H9 (cell line): ENCODE measurements at regions not wholly inside any gene's neighbourhood (a gene's known extent, or its start where the extent isn't known, plus 50 kb on each side); places are given as distances from the start of the nearest gene placed in this dataset.

Experiments
- DNase-seq: peaks from one replicate; pipeline ENCODE4 v3.0.0-alpha.2; 2017
- H2AFZ ChIP-seq: one replicate; pipeline ENCODE4 v1.6.1; 2013; ENCODE audit warnings: mild to moderate bottlenecking, low read length, control low read depth, moderate library complexity
- H2AK5ac ChIP-seq: 2 replicates; pipeline ENCODE4 v1.6.1; 2013; ENCODE audit warnings: low read length, control low read depth, mixed read lengths; ENCODE audit not compliant: insufficient read length
- H2BK120ac ChIP-seq: one replicate; pipeline ENCODE4 v1.6.1; 2013; ENCODE audit warnings: low read depth, mild to moderate bottlenecking, low read length, control low read depth, inconsistent platforms; ENCODE audit not compliant: poor library complexity, severe bottlenecking
- H2BK12ac ChIP-seq: 2 replicates; pipeline ENCODE4 v1.6.1; 2013; ENCODE audit warnings: low read length, control low read depth, mixed read lengths, low read depth; ENCODE audit not compliant: insufficient read length
- H2BK15ac ChIP-seq: 2 replicates; pipeline ENCODE4 v1.6.1; 2013; ENCODE audit warnings: low read depth, low read length, control low read depth
- H2BK20ac ChIP-seq: one replicate; pipeline ENCODE4 v1.6.1; 2013; ENCODE audit warnings: low read depth, mild to moderate bottlenecking, low read length, control low read depth, inconsistent platforms; ENCODE audit not compliant: poor library complexity, severe bottlenecking
- H2BK5ac ChIP-seq: 2 replicates; pipeline ENCODE4 v1.6.1; 2013; ENCODE audit warnings: low read length, control low read depth, mixed read lengths; ENCODE audit not compliant: insufficient read length
- H3K14ac ChIP-seq: 2 replicates; pipeline ENCODE4 v1.6.1; 2013; ENCODE audit warnings: low read length, control low read depth; ENCODE audit not compliant: insufficient read depth
- H3K18ac ChIP-seq: 2 replicates; pipeline ENCODE4 v1.6.1; 2013; ENCODE audit warnings: low read depth, mild to moderate bottlenecking, mixed read lengths, low read length, control low read depth; ENCODE audit not compliant: insufficient read length
- H3K23ac ChIP-seq: 2 replicates; pipeline ENCODE4 v1.6.1; 2013; ENCODE audit warnings: low read length, control low read depth, mixed read lengths, low read depth; ENCODE audit not compliant: insufficient read length
- H3K23me2 ChIP-seq: 2 replicates; pipeline ENCODE4 v1.6.1; 2013; ENCODE audit warnings: low read depth, mild to moderate bottlenecking, mixed read lengths, low read length, control low read depth; ENCODE audit not compliant: insufficient read length, poor library complexity, severe bottlenecking
- H3K27ac ChIP-seq: 2 replicates; pipeline ENCODE4 v1.5.1; 2013; ENCODE audit warnings: low read length, control low read depth, mixed read lengths, low read depth; ENCODE audit not compliant: insufficient read length
- H3K27me3 ChIP-seq: 2 replicates; pipeline ENCODE4 v1.6.1; 2013; ENCODE audit warnings: low read length, control low read depth, inconsistent platforms; ENCODE audit not compliant: insufficient read depth
- H3K4ac ChIP-seq: 2 replicates; pipeline ENCODE4 v1.6.1; 2013; ENCODE audit warnings: low read depth, mild to moderate bottlenecking, control low read depth, inconsistent platforms, low read length, moderate library complexity
- H3K4me1 ChIP-seq: 2 replicates; pipeline ENCODE4 v1.6.1; 2013; ENCODE audit warnings: low read length, control low read depth, inconsistent platforms; ENCODE audit not compliant: insufficient read depth
- H3K4me2 ChIP-seq: 2 replicates; pipeline ENCODE4 v1.6.1; 2013; ENCODE audit warnings: low read length, control low read depth, mixed read lengths; ENCODE audit not compliant: insufficient read length, insufficient read depth
- H3K56ac ChIP-seq: 2 replicates; pipeline ENCODE4 v1.6.1; 2013; ENCODE audit warnings: low read depth, mild to moderate bottlenecking, mixed read lengths, low read length, control low read depth; ENCODE audit not compliant: insufficient read length
- H3K79me1 ChIP-seq: 2 replicates; pipeline ENCODE4 v1.6.1; 2013; ENCODE audit warnings: low read depth, mild to moderate bottlenecking, moderate library complexity, low read length, control low read depth, inconsistent platforms; ENCODE audit not compliant: insufficient read depth, poor library complexity, severe bottlenecking
- H3K79me2 ChIP-seq: 2 replicates; pipeline ENCODE4 v1.6.1; 2013; ENCODE audit warnings: low read length, control low read depth, inconsistent platforms; ENCODE audit not compliant: insufficient read depth
- H3K9ac ChIP-seq: 2 replicates; pipeline ENCODE4 v1.6.1; 2013; ENCODE audit warnings: low read length, control low read depth, mixed read lengths; ENCODE audit not compliant: insufficient read length; ENCODE audit errors: extremely low read depth
- H3K9me3 ChIP-seq: one replicate; pipeline ENCODE4 v1.6.1; 2013; ENCODE audit warnings: low read depth, low read length, inconsistent platforms; ENCODE audit not compliant: control insufficient read depth
- H3T11ph ChIP-seq: one replicate; pipeline ENCODE4 v1.6.1; 2013; ENCODE audit warnings: mild to moderate bottlenecking, low read length, control low read depth, inconsistent platforms
- H4K20me1 ChIP-seq: one replicate; pipeline ENCODE4 v1.6.1; 2013; ENCODE audit not compliant: control insufficient read depth, insufficient read length, insufficient read depth
- H4K5ac ChIP-seq: 2 replicates; pipeline ENCODE4 v1.6.1; 2013; ENCODE audit warnings: low read depth, mild to moderate bottlenecking, mixed read lengths, low read length, control low read depth; ENCODE audit not compliant: insufficient read length
- H4K8ac ChIP-seq: replicated peaks from 2 replicates; pipeline ENCODE4 v1.6.1; 2013; ENCODE audit warnings: low read length, control low read depth, mixed read lengths, low read depth; ENCODE audit not compliant: insufficient read length
- H4K91ac ChIP-seq: 2 replicates; pipeline ENCODE4 v1.6.1; 2013; ENCODE audit warnings: low read depth, mild to moderate bottlenecking, moderate library complexity, mixed read lengths, low read length, control low read depth; ENCODE audit not compliant: insufficient read length
- H3K27ac Mint-ChIP-seq, 3 experiments: 2 replicates in 2 of 3; 3 replicates in 1 of 3; pipeline ENCODE4 v1.8.0; 2020 to 2021; ENCODE audit warnings: mixed read lengths in 3 of 3, mild to moderate bottlenecking in 1 of 3, moderate library complexity in 1 of 3
- H3K27me3 Mint-ChIP-seq: 2 replicates; pipeline ENCODE4 v1.8.0; 2021; ENCODE audit warnings: low read depth, mild to moderate bottlenecking, moderate library complexity, mixed read lengths
- H3K36me3 Mint-ChIP-seq, 3 experiments: 2 replicates in 2 of 3; 3 replicates in 1 of 3; pipeline ENCODE4 v1.8.0; 2020 to 2021; ENCODE audit warnings: low read depth in 3 of 3, mixed read lengths in 3 of 3; ENCODE audit not compliant: insufficient read depth in 1 of 3
- H3K4me1 Mint-ChIP-seq, 2 experiments: 2 replicates each; pipeline ENCODE4 v1.8.0; 2020; ENCODE audit warnings: mixed read lengths in 2 of 2
- H3K4me3 Mint-ChIP-seq, 2 experiments: 2 replicates in 1 of 2; 3 replicates in 1 of 2; pipeline ENCODE4 v1.8.0; 2020 to 2021; ENCODE audit warnings: mild to moderate bottlenecking in 2 of 2, mixed read lengths in 2 of 2, moderate library complexity in 1 of 2
- H3K9me3 Mint-ChIP-seq, 2 experiments: 2 replicates in 1 of 2; 3 replicates in 1 of 2; pipeline ENCODE4 v1.8.0; 2020; ENCODE audit warnings: mild to moderate bottlenecking in 2 of 2, mixed read lengths in 2 of 2, moderate library complexity in 1 of 2
- WGBS: extraction: QIAGEN DNeasy Blood & Tissue Kit; methylation state at CpG from one replicate; pipeline ENCODE4 v1.1.7; 2013; ENCODE audit warnings: missing lambda C conversion rate, low lambda C conversion rate, mixed read lengths; ENCODE audit not compliant: insufficient read length; ENCODE audit errors: extremely low coverage; 5-methylcytosine and 5-hydroxymethylcytosine counted together
- TF ChIP-seq, protein P1 (sequence below): fragments of 200-600 bp; sonication (generic); conservative IDR thresholded peaks from 3 replicates; pipeline ENCODE4 v1.8.0; 2021; ENCODE audit warnings: antibody characterized with exemption, mild to moderate bottlenecking

DNA sequence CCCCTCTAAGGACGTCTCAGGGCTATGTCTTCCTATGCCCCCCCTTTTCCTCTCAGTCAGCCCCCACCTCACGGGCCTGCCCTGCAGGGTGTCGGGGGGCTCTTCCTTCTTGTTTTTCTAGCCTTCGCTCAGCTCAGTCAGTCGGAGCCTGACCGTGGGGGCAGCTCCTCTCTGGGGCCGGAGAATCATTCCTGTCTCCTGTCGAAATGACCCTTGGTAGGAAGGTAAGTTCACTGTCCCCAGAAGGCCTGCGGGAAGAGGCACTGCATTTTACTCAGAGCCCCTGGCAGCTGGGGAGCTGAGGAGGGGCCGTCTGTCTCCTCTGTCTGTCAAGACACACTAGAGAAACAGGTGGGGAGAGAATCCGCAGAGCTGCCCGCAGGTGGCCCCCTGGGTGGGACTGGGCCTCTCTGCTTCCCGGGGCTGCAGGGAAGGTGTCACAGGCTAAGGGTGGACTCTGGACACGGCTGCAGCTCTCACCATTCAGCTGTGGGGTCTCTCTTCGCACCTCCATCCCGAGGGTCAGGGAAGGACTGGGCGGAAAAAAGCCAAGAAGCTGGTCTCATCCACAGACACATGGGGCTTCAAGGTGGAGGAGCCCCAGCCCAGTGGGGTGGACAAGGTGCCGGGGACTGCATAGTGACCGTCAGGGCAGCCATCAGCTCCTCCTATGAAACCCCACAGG is 112.8 kb upstream of the TNRC6C start:
- Histone ChIP-seq H4K8ac (no peak overlapping the region), H2AFZ (no peak overlapping the region), H4K91ac (no peak overlapping the region), H2BK120ac (no peak overlapping the region), H3K14ac (0 out of 2 replicates have a peak overlapping the region, but pooled peaks have one; percentile 31), H3T11ph (no peak overlapping the region), H3K27ac (no peak overlapping the region), H2BK12ac (no peak overlapping the region), H2AK5ac (no peak overlapping the region), H3K4me1 (no peaks in the 10 kb centered on the region), H2BK20ac (no peak overlapping the region), H3K9me3 (no peaks in the 10 kb centered on the region), H3K56ac (no peak overlapping the region), H4K5ac (no peak overlapping the region), H3K4me2 (no peak overlapping the region), H2BK5ac (no peak overlapping the region), H3K27me3 (no peaks in the 10 kb centered on the region), H3K18ac (no peak overlapping the region), H3K9ac (no peak overlapping the region), H3K79me2 (no peaks in the 10 kb centered on the region), H3K23ac (no peak overlapping the region), H3K79me1 (no peaks in the 10 kb centered on the region), H4K20me1 (no peaks in the 10 kb centered on the region), H3K23me2 (no peaks in the 10 kb centered on the region), H2BK15ac (no peak overlapping the region), H3K4ac (no peak overlapping the region)
- TF ChIP-seq, protein P1, sequence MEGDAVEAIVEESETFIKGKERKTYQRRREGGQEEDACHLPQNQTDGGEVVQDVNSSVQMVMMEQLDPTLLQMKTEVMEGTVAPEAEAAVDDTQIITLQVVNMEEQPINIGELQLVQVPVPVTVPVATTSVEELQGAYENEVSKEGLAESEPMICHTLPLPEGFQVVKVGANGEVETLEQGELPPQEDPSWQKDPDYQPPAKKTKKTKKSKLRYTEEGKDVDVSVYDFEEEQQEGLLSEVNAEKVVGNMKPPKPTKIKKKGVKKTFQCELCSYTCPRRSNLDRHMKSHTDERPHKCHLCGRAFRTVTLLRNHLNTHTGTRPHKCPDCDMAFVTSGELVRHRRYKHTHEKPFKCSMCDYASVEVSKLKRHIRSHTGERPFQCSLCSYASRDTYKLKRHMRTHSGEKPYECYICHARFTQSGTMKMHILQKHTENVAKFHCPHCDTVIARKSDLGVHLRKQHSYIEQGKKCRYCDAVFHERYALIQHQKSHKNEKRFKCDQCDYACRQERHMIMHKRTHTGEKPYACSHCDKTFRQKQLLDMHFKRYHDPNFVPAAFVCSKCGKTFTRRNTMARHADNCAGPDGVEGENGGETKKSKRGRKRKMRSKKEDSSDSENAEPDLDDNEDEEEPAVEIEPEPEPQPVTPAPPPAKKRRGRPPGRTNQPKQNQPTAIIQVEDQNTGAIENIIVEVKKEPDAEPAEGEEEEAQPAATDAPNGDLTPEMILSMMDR: no peak
- no peaks in the 10 kb centered on the region for H3K9me3 Mint-ChIP-seq
- peak overlapping the region in 1 of 3 experiments; percentile 54; a peak in 2 of 7 replicates for H3K27ac Mint-ChIP-seq
- H3K27me3 Mint-ChIP-seq: peaks cover 4% of the 10 kb centered on the region
- peaks cover 6 to 10% of the 10 kb centered on the region in 2 experiments for H3K4me1 Mint-ChIP-seq
- no peak for DNase-seq
- H3K4me3 Mint-ChIP-seq: no peak overlapping the region
- no CpG with 5 or more reads among the region's 19 CpGs for WGBS
- H3K36me3 Mint-ChIP-seq: no peaks in the 10 kb centered on the region
